Hepatic stellate cell (primary cell): ENCODE measurements at regions not wholly inside any gene's neighbourhood (a gene's known extent, or its start where the extent isn't known, plus 50 kb on each side); places are given as distances from the start of the nearest gene placed in this dataset.

Experiments
- DNase-seq: peaks from one replicate; pipeline ENCODE4 v3.0.0; 2011; ENCODE audit warnings: low spot score

GRCh38 chr7:28231176-28231575, 50.6 kb upstream of the JAZF1 start:
- DNase-seq: no peak

GRCh38 chr7:28236560-28236959, 56.0 kb upstream of the JAZF1 start:
- no peak for DNase-seq

DNA sequence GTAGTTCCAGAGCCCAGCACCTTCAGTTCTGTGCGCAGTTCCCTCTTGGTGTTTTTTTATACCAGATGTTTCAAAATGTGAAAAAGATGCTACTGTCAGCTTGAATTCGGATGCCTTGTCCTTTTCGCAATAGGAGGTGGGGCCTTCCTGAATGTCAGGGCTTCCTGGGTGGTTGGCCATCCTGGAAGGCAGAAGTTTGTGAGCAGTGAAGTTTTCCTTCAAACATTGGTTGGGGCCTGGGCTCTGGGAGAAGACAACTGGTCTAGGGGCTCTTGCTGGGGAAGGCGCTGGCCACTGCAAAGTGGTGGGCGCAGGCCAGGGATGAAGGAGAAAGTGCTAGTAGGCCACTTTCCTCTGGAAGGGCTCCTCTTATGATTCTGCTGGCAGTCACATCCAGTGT, 56.8 kb upstream of the JAZF1 start:
- DNase-seq: no peak

DNA sequence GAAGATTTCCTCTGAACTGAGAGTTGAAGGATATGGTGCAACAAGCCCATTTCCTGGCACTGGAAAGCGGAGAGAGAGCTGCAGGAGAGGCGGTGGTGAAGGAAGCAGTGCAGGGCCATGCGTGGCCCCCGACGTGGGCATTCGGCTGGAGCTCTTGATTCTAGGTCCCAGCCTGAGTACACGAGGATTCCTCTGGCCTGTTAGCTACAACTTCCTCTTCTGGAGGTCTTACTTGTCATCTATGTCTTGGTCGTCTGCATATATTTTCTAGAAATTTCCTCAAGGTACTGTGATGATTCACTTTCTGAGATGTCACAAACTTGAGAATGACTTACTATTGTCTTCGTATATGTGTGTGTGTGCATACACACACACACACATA, 59.2 kb upstream of the JAZF1 start:
- no peak for DNase-seq

GRCh38 chr7:28240481-28240880, 59.9 kb upstream of the JAZF1 start:
- DNase-seq: no peak

GRCh38 chr7:28243861-28244260, 63.3 kb upstream of the JAZF1 start:
- DNase-seq: no peak

- DNase-seq: no peak
Observed at GRCh38 chr7:28245123-28245878, 64.7 kb upstream of the JAZF1 start.

GRCh38 chr7:28246921-28247461, 66.4 kb upstream of the JAZF1 start:
- DNase-seq: no peak

- DNase-seq: no peak
Observed at GRCh38 chr7:28258240-28258639, 77.6 kb upstream of the JAZF1 start.

DNA sequence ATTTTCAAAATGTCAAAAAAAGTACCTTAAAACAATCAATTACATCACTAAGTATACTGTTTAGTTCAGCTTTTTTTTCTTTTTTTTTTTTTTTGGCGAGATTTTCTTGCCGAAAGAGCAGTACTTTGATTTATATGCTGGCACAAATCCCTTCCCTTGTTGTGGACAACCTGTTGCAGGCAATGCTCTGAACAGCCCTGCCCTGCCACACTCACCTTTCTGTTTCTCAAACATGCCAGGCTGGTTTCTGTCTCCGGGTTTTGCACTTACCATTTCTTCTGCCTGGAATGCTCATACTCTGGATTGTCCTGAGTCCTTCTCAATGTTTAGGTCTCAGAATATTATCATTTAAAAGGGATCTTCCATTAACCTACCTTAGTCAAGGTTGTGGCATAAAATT, 80.4 kb upstream of the JAZF1 start:
- DNase-seq: no peak

GRCh38 chr7:28263622-28264271, 83.2 kb upstream of the JAZF1 start:
- no peak for DNase-seq

DNA sequence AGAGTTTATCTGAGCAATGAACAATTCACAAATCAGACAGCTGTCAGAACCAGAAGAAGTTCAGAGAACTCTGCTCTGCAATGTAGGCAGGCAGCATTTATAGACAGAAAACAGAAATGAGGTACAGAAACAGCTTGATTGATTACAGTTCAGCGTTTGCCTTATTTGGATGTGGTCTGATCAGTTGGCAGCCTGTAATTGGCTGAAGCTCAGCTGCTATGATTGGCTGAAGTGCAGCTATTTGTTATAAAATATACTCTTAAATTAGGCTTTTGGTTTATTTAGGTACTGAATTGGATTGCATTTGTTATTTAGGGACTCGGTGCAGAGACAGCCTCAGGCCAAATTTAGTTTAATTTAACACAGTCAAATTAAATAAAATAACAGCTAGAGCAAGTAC, 85.8 kb upstream of the JAZF1 start:
- DNase-seq: no peak

GRCh38 chr7:28267012-28267411, 86.4 kb upstream of the JAZF1 start:
- no peak for DNase-seq

DNA sequence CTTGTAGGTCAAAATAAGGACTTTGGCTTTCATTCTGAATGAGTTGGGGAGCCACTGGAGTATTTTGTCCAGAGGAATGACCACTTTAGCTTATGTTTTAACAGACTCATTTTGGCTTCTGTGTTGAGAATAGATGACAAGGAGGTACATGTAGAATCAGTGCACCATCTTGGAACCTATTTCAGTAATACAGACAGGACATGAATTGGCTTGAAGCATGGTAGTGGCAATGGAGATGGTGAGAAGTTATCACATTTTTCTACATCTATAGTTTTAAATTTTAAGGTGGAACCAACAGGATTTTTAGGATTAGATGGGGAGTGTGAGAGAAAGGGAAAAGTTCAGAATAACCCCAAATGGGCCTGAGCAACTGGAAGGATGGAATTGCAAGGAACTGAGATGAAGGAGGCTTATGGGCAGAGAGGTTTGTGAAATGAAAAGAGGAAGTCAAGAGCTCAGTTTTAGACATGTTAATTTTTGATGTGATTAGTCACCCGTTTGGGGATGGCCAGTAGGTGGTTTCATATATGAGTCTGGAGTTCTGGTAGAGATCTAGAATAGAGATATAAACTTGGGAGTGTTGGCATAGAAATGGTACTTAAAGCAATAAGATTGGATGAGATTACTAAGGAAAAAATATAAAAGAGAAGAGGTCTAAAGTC, 89.2 kb upstream of the JAZF1 start:
- DNase-seq: no peak

DNA sequence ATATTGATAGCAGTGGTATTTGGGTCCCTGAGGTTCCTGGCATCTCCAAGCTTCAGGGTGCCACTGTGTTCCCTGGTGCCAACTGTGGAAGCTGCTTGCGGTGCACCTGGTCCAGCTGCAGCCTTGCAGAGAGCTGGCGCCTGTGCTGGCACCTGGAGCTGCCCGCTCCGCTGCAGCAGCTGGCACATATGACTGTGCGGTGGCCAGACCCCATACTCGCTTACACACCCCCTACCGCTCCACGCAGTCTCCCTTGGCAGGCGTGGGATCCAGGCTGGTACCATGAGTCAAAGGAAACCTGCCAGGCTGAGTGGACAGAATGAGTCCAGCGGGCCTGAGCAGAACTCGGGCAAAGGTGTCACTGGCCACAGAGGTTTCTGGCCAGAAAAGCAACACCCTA, 89.9 kb upstream of the JAZF1 start:
- no peak for DNase-seq

- DNase-seq: peak; percentile 39
Observed at GRCh38 chr7:28272461-28272877, 91.9 kb upstream of the JAZF1 start.

DNA sequence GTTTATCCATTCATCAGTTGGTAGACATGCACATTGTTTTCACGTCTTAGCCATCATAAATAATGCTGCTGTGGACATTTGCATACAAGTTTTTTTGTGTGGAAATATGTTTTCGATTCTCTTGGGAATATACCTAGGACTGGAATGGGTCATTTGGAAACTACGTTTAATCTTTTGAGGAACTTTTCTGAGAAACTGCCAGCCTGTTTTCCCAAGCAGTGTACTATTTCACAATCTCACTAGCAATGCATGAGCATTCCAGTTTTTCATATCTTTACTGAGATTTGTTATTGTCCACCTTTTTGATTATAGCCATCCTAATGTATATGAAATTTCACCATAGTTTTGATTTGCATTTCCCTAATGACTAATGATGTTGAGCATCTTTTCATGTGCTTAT, 95.7 kb upstream of the JAZF1 start:
- DNase-seq: no peak

DNA sequence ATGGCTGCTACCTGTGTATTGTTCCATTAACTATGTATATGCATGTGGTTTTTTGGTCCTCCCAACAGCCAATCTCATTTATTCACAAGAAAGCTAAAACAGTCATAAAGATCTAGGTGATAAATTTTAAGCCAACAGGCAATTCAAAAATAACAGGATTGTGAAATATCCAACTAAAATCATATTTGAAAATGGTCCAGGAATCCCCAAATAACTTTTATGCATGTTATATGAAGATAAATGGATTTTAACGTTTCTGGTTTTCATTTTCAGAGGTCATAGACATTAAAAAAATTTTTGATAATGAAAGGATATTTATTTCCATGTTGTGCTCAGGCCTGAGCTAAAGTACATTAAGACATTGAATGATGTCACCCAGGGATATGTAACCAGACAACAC, 96.8 kb upstream of the JAZF1 start:
- DNase-seq: no peak

GRCh38 chr7:28277958-28278357, 97.4 kb upstream of the JAZF1 start:
- DNase-seq: no peak

GRCh38 chr7:28280516-28280915, 99.9 kb upstream of the JAZF1 start:
- no peak for DNase-seq

DNA sequence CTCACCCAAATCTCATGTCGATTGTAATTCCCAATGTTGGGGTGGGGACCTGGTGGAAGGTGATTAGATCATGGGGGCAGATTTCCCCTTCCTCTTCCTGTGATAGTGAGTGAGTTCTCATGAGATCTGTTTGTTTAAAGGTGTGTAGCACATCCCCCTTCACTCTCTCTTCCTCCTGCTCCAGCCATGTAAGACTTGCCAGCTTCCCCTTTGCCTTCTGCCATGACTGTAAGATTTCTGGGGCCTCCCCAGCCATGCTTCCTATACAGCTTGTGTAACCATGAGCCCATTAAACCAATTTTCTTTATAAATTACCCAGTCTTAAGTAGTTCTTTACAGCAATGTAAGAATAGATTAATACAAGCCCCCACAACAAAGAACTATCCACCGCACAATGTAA, 109.9 kb upstream of the JAZF1 start:
- DNase-seq: no peak

- no peak for DNase-seq
Observed at GRCh38 chr7:28291559-28291958, 111.0 kb upstream of the JAZF1 start.

GRCh38 chr7:28292834-28293526, 112.4 kb upstream of the JAZF1 start:
- no peak for DNase-seq
